HG03066 (cell line): ENCODE measurements at regions not wholly inside any gene's neighbourhood (a gene's known extent, or its start where the extent isn't known, plus 50 kb on each side); places are given as distances from the start of the nearest gene placed in this dataset.

Experiments
- ATAC-seq: cut with Tn5 transposase; IDR thresholded peaks from one replicate; pipeline ENCODE4 v1.9.1; 2021; ENCODE audit warnings: low read depth; ENCODE audit not compliant: unreplicated experiment

GRCh38 chr5:124059200-124059599 is 547.2 kb downstream of the CSNK1G3 start:
- no peak for ATAC-seq

DNA sequence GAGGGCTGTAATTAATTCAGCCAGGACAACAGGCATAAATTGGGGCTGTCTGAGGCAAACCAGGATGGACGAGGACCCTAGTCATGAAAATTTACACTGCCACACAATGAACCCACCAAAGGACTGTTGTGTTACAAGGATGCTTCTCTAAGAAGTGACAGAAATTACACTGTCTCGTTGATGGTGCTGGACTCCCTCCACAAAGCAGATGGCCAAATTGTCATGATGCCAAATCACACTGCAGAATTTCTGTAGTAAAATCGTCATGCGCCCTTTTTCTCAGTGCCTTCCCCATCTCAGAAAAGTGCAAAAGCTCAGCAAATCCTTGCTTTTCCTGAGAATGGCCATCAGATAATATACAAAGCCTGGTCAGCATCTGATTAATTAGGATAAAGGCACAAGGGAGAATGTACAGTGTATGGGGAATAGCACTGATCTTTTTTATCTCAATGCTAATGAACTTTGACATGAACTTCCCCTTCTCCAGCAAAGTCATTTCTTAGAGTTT is 545.8 kb downstream of the CSNK1G3 start:
- ATAC-seq, result no peak

DNA sequence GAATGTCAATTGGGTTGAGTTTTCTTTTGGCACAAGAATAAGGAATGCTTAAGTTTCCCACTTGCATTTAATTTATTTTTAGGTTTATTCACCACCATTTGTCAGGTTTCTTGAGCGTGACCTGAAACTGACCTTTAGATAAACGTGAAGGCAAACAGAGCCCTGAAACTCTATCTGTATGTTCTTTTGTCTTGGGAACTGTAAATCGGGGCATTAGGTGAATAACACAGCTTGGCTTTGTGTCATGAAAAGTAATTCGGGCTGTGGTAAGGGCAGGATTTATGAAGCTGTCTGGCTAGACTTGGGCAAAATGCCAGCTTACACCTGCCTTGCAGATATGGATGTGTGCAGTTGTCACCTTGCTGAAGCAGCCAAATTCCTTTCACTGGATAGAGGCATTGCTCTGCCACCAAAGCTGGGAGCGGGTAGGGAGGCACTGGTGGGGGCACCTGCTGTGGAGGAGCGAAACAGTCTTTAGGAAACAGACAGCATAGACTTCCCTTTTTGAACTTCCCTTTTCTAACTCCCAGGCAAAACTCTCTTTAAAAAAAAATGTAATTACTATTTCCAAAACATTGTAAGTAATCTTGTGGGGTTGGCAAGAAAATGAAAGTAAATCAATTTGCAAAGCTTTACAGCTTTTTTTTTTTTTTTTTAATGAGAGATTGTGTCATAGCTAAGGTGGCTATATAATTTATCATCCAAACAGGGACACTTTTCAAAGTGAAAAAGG is 545.2 kb downstream of the CSNK1G3 start:
- peak; percentile 42 for ATAC-seq

- peak; percentile 68 for ATAC-seq
Observed at GRCh38 chr5:124056326-124056990, 544.5 kb downstream of the CSNK1G3 start.

- ATAC-seq, result no peak
Observed at GRCh38 chr5:124055751-124056150, 543.8 kb downstream of the CSNK1G3 start.

- peak; percentile 35 for ATAC-seq
Observed at GRCh38 chr5:124054564-124054963, 542.6 kb downstream of the CSNK1G3 start.

- ATAC-seq, result no peak
Observed at GRCh38 chr5:124053340-124053739, 541.4 kb downstream of the CSNK1G3 start.

GRCh38 chr5:124052201-124052600 is 540.2 kb downstream of the CSNK1G3 start:
- no peak for ATAC-seq

- no peak for ATAC-seq
Observed at GRCh38 chr5:124050120-124050770, 538.3 kb downstream of the CSNK1G3 start.

DNA sequence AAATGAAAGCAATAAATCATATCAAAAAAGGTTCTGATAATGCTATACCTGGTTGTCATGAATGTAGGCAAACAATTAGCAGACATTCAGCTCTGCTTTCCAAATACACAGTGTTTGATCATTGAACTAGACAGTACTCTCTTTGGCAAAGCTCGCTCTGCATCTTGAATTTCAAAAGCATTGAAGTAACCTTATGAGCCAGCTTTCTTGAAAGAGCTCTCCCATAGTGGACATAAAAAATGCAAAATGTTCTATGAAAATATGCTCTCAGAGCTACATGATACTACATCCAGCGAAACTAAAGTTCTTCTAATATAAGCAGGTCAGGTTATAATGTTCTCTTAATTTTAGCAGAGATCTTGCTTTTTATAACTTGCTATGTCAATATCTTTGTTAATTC is 533.4 kb downstream of the CSNK1G3 start:
- ATAC-seq, result no peak

- ATAC-seq, result no peak
Observed at GRCh38 chr5:124044613-124045012, 532.6 kb downstream of the CSNK1G3 start.

- no peak for ATAC-seq
Observed at GRCh38 chr5:124043456-124043855, 531.5 kb downstream of the CSNK1G3 start.

- ATAC-seq, result no peak
Observed at GRCh38 chr5:124040799-124041198, 528.8 kb downstream of the CSNK1G3 start.

DNA sequence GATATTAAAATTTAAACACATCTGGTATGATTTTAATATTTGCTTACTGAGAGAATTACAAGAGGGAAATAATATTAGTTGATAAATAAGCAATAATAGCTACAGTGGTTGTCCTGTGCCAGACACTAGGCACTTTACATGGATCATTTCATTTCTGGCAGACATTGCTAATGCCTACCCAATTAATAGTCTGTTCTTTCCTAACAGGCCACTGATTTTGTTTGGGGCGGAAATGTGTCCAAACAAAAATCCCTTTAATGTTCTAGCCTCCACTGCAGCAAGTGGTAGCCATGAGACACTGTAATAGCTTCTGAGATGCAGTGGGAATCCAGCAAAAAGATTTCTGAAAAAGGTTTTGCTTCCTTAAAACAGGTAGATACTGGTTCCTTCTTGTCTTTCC is 527.4 kb downstream of the CSNK1G3 start:
- no peak for ATAC-seq

DNA sequence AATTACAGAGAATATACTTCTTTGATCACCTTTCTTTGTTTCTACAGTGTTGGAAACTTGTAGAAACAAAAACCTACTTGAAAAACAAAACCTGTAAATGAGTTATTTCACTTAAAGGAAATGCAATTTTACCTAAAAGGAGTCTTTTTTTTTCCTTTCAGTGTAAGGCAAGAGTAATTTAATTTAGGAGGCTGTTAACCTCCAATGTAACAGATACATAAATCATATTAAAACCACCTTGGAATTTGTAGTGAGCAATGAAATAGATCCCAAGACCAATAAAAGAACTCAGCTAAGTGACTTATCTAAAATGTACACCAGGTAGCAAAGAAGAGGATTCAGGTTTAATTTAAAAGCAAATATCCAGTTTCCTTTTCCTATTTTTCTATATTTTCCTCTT is 524.8 kb downstream of the CSNK1G3 start:
- ATAC-seq, result no peak

GRCh38 chr5:124034963-124035362 is 523.0 kb downstream of the CSNK1G3 start:
- ATAC-seq, result peak; percentile 98

DNA sequence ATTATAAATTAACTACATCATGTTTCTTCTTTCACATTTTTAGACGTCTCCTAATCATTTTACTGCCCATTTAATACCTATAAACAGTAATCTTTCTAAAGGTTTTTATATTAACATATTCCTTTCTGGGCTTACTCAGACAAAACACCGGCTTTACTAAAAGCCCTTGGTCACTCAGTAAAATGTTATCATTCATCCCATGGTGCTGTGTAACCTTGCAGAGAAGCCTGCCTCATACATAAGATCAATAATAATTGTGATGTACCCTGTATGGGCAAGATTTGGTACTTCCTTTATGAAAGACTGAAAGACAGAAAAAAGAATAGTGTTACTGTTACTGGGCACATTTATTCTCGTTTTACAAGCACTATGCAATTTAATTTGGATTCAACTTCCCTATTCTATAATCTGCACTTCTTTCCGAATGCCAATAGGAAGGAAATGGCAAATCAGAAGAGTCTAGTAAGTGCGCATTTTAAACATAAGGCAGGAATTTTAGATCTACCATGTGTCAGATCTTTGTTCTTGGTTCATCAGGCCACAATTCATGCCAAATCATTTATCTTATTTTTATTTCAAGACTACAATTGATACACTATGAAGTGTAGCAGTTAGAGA is 522.2 kb downstream of the CSNK1G3 start:
- ATAC-seq, result no peak

GRCh38 chr5:124030043-124030491 is 518.1 kb downstream of the CSNK1G3 start:
- ATAC-seq, result no peak

GRCh38 chr5:124027441-124027840 is 515.5 kb downstream of the CSNK1G3 start:
- no peak for ATAC-seq

- ATAC-seq, result no peak
Observed at GRCh38 chr5:124025306-124025845, 513.4 kb downstream of the CSNK1G3 start.

- no peak for ATAC-seq
Observed at GRCh38 chr5:124022966-124023365, 511.0 kb downstream of the CSNK1G3 start.
